ENCODE measurements at regions not wholly inside any gene's neighbourhood (a gene's known extent, or its start where the extent isn't known, plus 50 kb on each side); places are given as distances from the start of the nearest gene placed in this dataset.

DNA sequence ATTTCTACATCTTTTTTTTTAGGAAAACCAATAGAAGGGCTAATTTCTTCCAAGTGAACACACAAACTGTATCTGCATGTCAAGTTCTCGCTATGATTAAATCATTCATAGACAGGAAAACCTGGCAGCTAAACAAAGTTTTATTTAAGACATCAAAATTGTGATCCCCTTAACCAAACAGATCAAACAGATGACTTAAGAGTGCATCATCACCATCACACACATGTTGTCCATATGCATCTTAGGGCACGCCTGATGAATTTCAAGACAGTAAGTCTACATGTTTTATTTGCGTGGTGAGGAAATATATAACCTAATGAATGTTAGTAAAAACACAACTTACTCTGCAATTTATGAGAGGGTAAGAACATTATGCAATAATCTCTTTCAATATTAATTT is 317.0 kb upstream of the ANXA10 start:
- Histone ChIP-seq H3K4me1 (ENCODE audit: control insufficient read depth in 2 of 2, insufficient read depth in 2 of 2, low read length in 1 of 2) (no peaks in the 10 kb centered on the region), H3K9me3 (ENCODE audit: control insufficient read depth in 2 of 2, insufficient read depth in 1 of 2, low read depth in 1 of 2, low read length in 1 of 2) (no peaks in the 10 kb centered on the region), H3K27ac (ENCODE audit: low read depth in 2 of 2, low read length in 1 of 2) (no peak overlapping the region), H3K36me3 (ENCODE audit: control insufficient read depth in 2 of 2, insufficient read depth in 2 of 2, low read length in 1 of 2) (no peaks in the 10 kb centered on the region), H3K27me3 (ENCODE audit: control insufficient read depth in 1 of 2, insufficient read depth in 2 of 2, low read length in 2 of 2) (no peaks in the 10 kb centered on the region), H3K4me3 (ENCODE audit: low read depth in 1 of 2, low read length in 2 of 2) (no peak overlapping the region)
- 61 to 75% methylated on average over 3 of the region's 3 CpGs for WGBS, 2 donors

DNA sequence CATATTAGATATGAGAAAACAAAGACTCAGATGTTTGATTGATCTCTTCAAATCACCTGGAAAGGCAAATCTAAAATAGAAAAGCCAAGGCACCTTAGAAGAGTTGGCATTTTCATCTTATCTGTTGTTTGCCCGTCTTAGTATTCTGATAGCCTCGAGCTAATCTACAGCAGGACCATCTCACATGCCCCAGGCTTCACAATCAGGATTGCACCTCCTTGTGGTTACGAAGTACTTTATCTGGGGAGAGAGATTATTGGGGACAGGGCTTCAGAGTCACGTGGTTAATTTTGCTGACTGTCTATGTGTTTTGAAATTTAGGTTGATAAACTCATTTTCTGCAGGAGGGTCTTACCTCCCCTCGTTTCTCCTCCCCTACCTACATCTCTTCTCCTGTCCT is 313.1 kb upstream of the ANXA10 start:
- no peaks in the 10 kb centered on the region for H3K4me1 ChIP-seq (ENCODE audit: control insufficient read depth in 2 of 2, insufficient read depth in 2 of 2, low read length in 1 of 2)
- H3K4me3 ChIP-seq (ENCODE audit: low read depth in 1 of 2, low read length in 2 of 2), result no peak overlapping the region
- WGBS, 2 donors, result 62 to 70% methylated on average over 5 of the region's 5 CpGs
- no peaks in the 10 kb centered on the region for H3K27me3 ChIP-seq (ENCODE audit: control insufficient read depth in 1 of 2, insufficient read depth in 2 of 2, low read length in 2 of 2)
- no peaks in the 10 kb centered on the region for H3K9me3 ChIP-seq (ENCODE audit: control insufficient read depth in 2 of 2, insufficient read depth in 1 of 2, low read depth in 1 of 2, low read length in 1 of 2)
- no peak overlapping the region for H3K27ac ChIP-seq (ENCODE audit: low read depth in 2 of 2, low read length in 1 of 2)
- H3K36me3 ChIP-seq (ENCODE audit: control insufficient read depth in 2 of 2, insufficient read depth in 2 of 2, low read length in 1 of 2), result no peaks in the 10 kb centered on the region

DNA sequence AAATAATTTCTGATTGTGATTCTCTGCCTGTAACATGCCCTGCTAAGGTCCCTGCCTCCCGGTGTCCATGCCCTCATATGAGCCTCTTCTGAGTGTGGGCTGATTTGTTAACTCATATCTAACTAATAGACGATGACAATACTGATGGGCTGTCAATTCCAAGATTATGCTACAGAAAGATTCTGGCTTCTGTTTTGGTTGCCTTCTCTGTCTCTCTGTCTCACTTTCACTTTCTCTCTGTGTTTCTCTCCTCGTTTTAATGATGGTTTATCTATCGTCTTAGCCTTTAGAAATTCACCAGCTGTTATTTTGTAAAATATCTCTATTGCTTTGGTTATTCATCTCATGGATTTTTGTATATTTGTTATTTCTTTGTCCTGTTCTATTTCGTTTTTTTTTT is 312.5 kb upstream of the ANXA10 start:
- Histone ChIP-seq H3K4me3 (ENCODE audit: low read depth in 1 of 2, low read length in 2 of 2) (no peak overlapping the region), H3K9me3 (ENCODE audit: control insufficient read depth in 2 of 2, insufficient read depth in 1 of 2, low read depth in 1 of 2, low read length in 1 of 2) (no peaks in the 10 kb centered on the region)
- WGBS, 2 donors, result 63 to 64% methylated on average over 5 of the region's 5 CpGs

DNA sequence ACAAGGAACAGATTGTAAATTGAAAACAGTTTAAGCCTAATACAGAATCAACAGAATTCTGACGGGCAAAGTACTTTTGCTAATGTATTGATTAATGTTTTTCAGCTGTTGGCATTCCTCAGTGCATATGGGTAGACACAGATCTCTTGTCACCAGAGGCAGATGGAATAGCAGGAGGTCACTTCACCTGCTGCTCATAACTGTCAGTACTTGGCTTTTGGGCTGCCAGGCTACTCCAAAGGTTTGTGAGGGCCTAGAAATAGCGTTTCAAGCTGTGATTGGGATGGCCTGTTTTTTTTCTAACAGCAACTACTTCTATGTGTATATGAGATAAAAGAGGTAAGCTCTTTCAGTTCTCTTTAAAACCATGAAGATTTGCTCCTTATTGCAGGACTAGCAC is 307.5 kb upstream of the ANXA10 start:
- 51 to 53% methylated on average over 2 of the region's 2 CpGs for WGBS, 2 donors
- Histone ChIP-seq H3K36me3 (ENCODE audit: control insufficient read depth in 2 of 2, insufficient read depth in 2 of 2, low read length in 1 of 2) (no peaks in the 10 kb centered on the region), H3K9me3 (ENCODE audit: control insufficient read depth in 2 of 2, insufficient read depth in 1 of 2, low read depth in 1 of 2, low read length in 1 of 2) (no peaks in the 10 kb centered on the region), H3K4me3 (ENCODE audit: low read depth in 1 of 2, low read length in 2 of 2) (no peak overlapping the region), H3K27ac (ENCODE audit: low read depth in 2 of 2, low read length in 1 of 2) (no peak overlapping the region), H3K27me3 (ENCODE audit: control insufficient read depth in 1 of 2, insufficient read depth in 2 of 2, low read length in 2 of 2) (no peaks in the 10 kb centered on the region), H3K4me1 (ENCODE audit: control insufficient read depth in 2 of 2, insufficient read depth in 2 of 2, low read length in 1 of 2) (no peaks in the 10 kb centered on the region)

More for the DNA sequence above, 312.5 kb upstream of the ANXA10 start:
- H3K27me3 ChIP-seq (ENCODE audit: control insufficient read depth in 1 of 2, insufficient read depth in 2 of 2, low read length in 2 of 2), result no peaks in the 10 kb centered on the region
- H3K36me3 ChIP-seq (ENCODE audit: control insufficient read depth in 2 of 2, insufficient read depth in 2 of 2, low read length in 1 of 2), result no peaks in the 10 kb centered on the region
- no peak overlapping the region for H3K27ac ChIP-seq (ENCODE audit: low read depth in 2 of 2, low read length in 1 of 2)
- H3K4me1 ChIP-seq (ENCODE audit: control insufficient read depth in 2 of 2, insufficient read depth in 2 of 2, low read length in 1 of 2), result no peaks in the 10 kb centered on the region

DNA sequence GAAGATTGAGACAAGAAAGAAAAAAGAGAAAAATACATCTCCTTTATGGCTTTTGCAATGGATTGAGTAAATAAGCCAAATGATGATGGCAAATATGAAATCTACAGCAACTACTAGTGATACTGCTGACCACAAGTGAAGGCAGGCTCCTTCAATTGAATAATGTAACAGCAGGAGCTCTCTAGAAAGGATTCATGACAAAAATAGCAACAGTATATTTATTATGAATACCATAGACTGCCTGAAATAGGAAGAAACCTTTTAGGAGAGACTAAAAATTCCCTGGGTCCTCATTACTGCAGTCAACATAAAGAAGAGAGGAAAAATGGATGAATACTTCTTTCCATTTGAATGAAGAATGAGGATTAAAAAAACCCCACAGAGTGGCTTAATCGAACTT is 306.8 kb upstream of the ANXA10 start:
- WGBS, 2 donors, result 24% methylated on average over 1 of the region's 1 CpG
- no peaks in the 10 kb centered on the region for H3K36me3 ChIP-seq (ENCODE audit: control insufficient read depth in 2 of 2, insufficient read depth in 2 of 2, low read length in 1 of 2)
- no peaks in the 10 kb centered on the region for H3K4me1 ChIP-seq (ENCODE audit: control insufficient read depth in 2 of 2, insufficient read depth in 2 of 2, low read length in 1 of 2)
- no peak overlapping the region for H3K27ac ChIP-seq (ENCODE audit: low read depth in 2 of 2, low read length in 1 of 2)
- H3K9me3 ChIP-seq (ENCODE audit: control insufficient read depth in 2 of 2, insufficient read depth in 1 of 2, low read depth in 1 of 2, low read length in 1 of 2), result no peaks in the 10 kb centered on the region
- H3K27me3 ChIP-seq (ENCODE audit: control insufficient read depth in 1 of 2, insufficient read depth in 2 of 2, low read length in 2 of 2), result no peaks in the 10 kb centered on the region
- no peak overlapping the region for H3K4me3 ChIP-seq (ENCODE audit: low read depth in 1 of 2, low read length in 2 of 2)

DNA sequence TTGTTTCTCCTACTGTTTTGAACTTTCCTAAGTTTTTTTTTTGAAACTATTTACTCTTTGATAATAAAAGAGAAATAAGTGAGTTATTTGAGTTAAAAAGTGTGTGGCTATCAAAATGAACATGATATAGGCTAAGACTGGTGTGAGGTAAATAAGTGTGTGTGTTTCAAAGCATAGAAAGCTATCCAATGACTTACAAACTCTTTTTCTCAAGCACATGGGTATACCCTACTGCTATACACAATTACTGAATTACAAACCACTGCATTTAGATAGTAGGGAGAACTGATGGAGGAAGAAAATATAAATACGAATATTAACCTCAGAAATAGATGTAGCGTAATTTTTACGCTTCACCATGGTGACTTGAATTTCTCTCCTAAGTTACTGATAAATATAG is 305.8 kb upstream of the ANXA10 start:
- 95% methylated on average over 3 of the region's 3 CpGs for WGBS, 2 donors
- no peak overlapping the region for H3K4me3 ChIP-seq (ENCODE audit: low read depth in 1 of 2, low read length in 2 of 2)
- H3K9me3 ChIP-seq (ENCODE audit: control insufficient read depth in 2 of 2, insufficient read depth in 1 of 2, low read depth in 1 of 2, low read length in 1 of 2), result no peaks in the 10 kb centered on the region
- H3K36me3 ChIP-seq (ENCODE audit: control insufficient read depth in 2 of 2, insufficient read depth in 2 of 2, low read length in 1 of 2), result no peaks in the 10 kb centered on the region
- H3K27ac ChIP-seq (ENCODE audit: low read depth in 2 of 2, low read length in 1 of 2), result no peak overlapping the region
- H3K27me3 ChIP-seq (ENCODE audit: control insufficient read depth in 1 of 2, insufficient read depth in 2 of 2, low read length in 2 of 2), result no peaks in the 10 kb centered on the region
- no peaks in the 10 kb centered on the region for H3K4me1 ChIP-seq (ENCODE audit: control insufficient read depth in 2 of 2, insufficient read depth in 2 of 2, low read length in 1 of 2)

DNA sequence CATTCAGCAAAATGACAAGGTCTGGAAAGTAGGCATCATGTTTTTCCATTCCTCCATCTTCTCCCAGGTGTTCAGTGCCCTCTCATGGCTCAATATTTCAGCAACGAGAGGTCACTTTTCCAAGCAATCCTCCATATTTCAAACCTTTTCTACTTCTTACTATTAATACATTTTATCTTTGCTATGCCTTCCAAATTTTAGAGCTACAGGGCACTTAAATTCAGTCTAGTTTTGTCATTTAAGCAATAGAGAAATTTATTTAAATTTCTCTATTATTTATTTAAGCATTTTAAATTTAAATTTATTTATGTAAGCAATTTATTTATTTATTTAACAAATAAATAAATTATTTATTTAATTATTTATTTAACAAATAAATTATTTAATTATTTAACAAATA is 305.1 kb upstream of the ANXA10 start:
- 83 to 91% methylated on average over 1 of the region's 1 CpG for WGBS, 2 donors
- Histone ChIP-seq H3K4me1 (ENCODE audit: control insufficient read depth in 2 of 2, insufficient read depth in 2 of 2, low read length in 1 of 2) (no peaks in the 10 kb centered on the region), H3K27me3 (ENCODE audit: control insufficient read depth in 1 of 2, insufficient read depth in 2 of 2, low read length in 2 of 2) (no peaks in the 10 kb centered on the region), H3K9me3 (ENCODE audit: control insufficient read depth in 2 of 2, insufficient read depth in 1 of 2, low read depth in 1 of 2, low read length in 1 of 2) (no peaks in the 10 kb centered on the region), H3K36me3 (ENCODE audit: control insufficient read depth in 2 of 2, insufficient read depth in 2 of 2, low read length in 1 of 2) (no peaks in the 10 kb centered on the region), H3K27ac (ENCODE audit: low read depth in 2 of 2, low read length in 1 of 2) (no peak overlapping the region), H3K4me3 (ENCODE audit: low read depth in 1 of 2, low read length in 2 of 2) (no peak overlapping the region)

DNA sequence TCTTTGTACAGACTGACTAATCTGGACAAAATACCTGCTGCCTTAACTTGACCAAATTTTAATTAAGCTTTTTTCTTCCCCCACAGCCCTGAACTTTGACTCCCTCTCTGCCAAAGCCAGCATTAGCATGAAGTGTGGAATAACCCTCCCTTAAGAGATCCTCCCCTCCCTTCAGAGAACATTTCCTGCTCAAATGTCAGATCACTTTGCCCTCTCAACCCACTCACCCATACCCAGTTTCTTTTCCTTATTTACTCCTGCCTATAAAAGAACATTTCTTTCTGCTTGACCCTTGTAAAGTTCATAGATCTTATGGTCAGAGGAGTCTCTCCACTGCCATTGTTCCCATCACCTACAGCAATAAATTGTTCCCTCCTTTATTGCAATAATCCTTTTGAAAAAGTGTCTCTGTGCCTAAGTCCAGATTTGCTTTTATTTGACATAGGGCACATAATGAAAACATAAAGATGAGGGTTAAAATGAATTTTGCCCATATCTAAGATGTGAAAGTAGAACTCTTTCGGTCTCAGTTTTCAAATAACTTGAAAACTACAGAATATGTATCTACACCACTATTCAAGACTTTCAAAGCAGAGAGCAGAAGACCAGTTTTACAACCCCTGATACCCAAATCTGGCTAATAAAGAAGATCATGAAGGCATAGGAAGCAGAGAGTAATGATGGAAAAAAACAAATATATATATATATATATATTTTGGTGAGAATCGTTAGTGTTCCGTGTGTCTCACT is 289.7 kb upstream of the ANXA10 start:
- Histone ChIP-seq H3K4me1 (ENCODE audit: control insufficient read depth in 2 of 2, insufficient read depth in 2 of 2, low read length in 1 of 2) (no peaks in the 10 kb centered on the region), H3K9me3 (ENCODE audit: control insufficient read depth in 2 of 2, insufficient read depth in 1 of 2, low read depth in 1 of 2, low read length in 1 of 2) (no peaks in the 10 kb centered on the region), H3K27me3 (ENCODE audit: control insufficient read depth in 1 of 2, insufficient read depth in 2 of 2, low read length in 2 of 2) (no peaks in the 10 kb centered on the region), H3K4me3 (ENCODE audit: low read depth in 1 of 2, low read length in 2 of 2) (no peak overlapping the region), H3K27ac (ENCODE audit: low read depth in 2 of 2, low read length in 1 of 2) (no peak overlapping the region), H3K36me3 (ENCODE audit: control insufficient read depth in 2 of 2, insufficient read depth in 2 of 2, low read length in 1 of 2) (no peaks in the 10 kb centered on the region)
- 88 to 90% methylated on average over 3 of the region's 3 CpGs for WGBS, 2 donors

DNA sequence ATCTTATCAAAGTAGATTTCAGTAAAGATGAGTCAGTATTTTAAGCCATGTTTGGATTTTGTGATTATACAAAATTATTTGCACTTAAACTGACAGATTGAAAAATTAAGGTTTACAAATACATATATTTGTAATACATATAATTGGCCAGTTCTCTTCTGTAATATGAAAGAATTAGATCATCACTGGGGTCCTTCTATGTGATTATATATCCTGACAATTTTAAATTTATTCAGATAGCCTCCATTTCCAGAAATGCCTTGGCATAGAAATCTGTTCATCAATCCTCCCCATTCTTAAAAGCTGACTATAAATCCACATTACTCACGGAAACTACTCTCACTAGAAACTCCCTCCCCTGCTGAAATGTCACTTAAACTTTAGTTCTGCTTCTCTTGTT is 280.4 kb upstream of the ANXA10 start:
- WGBS, 2 donors, result 44 to 51% methylated on average over 1 of the region's 1 CpG
- H3K27me3 ChIP-seq (ENCODE audit: control insufficient read depth in 1 of 2, insufficient read depth in 2 of 2, low read length in 2 of 2), result no peaks in the 10 kb centered on the region
- no peak overlapping the region for H3K27ac ChIP-seq (ENCODE audit: low read depth in 2 of 2, low read length in 1 of 2)
- peaks cover 0 to 6% of the 10 kb centered on the region in 2 donors for H3K9me3 ChIP-seq (ENCODE audit: control insufficient read depth in 2 of 2, insufficient read depth in 1 of 2, low read depth in 1 of 2, low read length in 1 of 2)
- H3K36me3 ChIP-seq (ENCODE audit: control insufficient read depth in 2 of 2, insufficient read depth in 2 of 2, low read length in 1 of 2), result no peaks in the 10 kb centered on the region
- H3K4me1 ChIP-seq (ENCODE audit: control insufficient read depth in 2 of 2, insufficient read depth in 2 of 2, low read length in 1 of 2), result no peaks in the 10 kb centered on the region
- H3K4me3 ChIP-seq (ENCODE audit: low read depth in 1 of 2, low read length in 2 of 2), result no peak overlapping the region

DNA sequence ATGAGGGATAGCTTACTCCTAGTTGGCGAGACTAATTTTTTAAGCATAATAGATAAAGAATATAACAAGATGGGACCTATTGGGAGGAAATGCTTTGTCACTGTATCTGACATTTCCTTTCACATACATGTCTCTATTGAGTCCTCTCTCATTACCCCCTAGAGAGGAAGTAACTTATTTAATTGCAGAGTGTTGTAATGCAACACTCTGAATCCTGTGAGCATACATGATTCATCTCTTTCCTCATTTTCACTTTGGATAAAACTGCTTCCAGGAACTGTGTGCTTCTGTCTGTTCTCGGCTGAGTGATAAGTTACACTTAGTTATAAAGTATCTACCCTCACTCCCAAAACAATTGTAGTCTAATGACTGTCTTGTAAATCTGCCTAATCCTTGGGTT is 266.1 kb upstream of the ANXA10 start:
- Histone ChIP-seq H3K9me3 (ENCODE audit: control insufficient read depth in 2 of 2, insufficient read depth in 1 of 2, low read depth in 1 of 2, low read length in 1 of 2) (no peaks in the 10 kb centered on the region), H3K4me1 (ENCODE audit: control insufficient read depth in 2 of 2, insufficient read depth in 2 of 2, low read length in 1 of 2) (no peaks in the 10 kb centered on the region), H3K36me3 (ENCODE audit: control insufficient read depth in 2 of 2, insufficient read depth in 2 of 2, low read length in 1 of 2) (no peaks in the 10 kb centered on the region), H3K27me3 (ENCODE audit: control insufficient read depth in 1 of 2, insufficient read depth in 2 of 2, low read length in 2 of 2) (no peaks in the 10 kb centered on the region), H3K4me3 (ENCODE audit: low read depth in 1 of 2, low read length in 2 of 2) (no peak overlapping the region), H3K27ac (ENCODE audit: low read depth in 2 of 2, low read length in 1 of 2) (no peak overlapping the region)
- 64 to 68% methylated on average over 2 of the region's 2 CpGs for WGBS, 2 donors
